ENCODE measurements at regions not wholly inside any gene's neighbourhood (a gene's known extent, or its start where the extent isn't known, plus 50 kb on each side); places are given as distances from the start of the nearest gene placed in this dataset.

- Histone ChIP-seq H3K36me3 (ENCODE audit: control insufficient read depth in 2 of 2, extremely low read depth in 1 of 2, insufficient read depth in 2 of 2, low read length in 2 of 2) (no peaks in the 10 kb centered on the region), H3K4me1 (ENCODE audit: control insufficient read depth, extremely low read depth, insufficient read depth, low read length) (no peaks in the 10 kb centered on the region), H3K79me2 (ENCODE audit: control insufficient read depth, insufficient read depth, low read length) (no peaks in the 10 kb centered on the region), H3K4me2 (ENCODE audit: insufficient read depth, low read length) (no peak overlapping the region), H3K27ac (ENCODE audit: insufficient read depth, low read depth, low read length) (no peak overlapping the region), H3K9me3 (replicated peaks; ENCODE audit: control insufficient read depth, insufficient read depth, low read length) (no peaks in the 10 kb centered on the region), H3K4me3 (replicated peaks in 1 of 3; ENCODE audit: insufficient read depth in 1 of 3, low read depth in 1 of 3, low read length in 3 of 3) (no peak overlapping the region), H2AFZ (ENCODE audit: low read depth, low read length) (no peak overlapping the region), H3K9ac (replicated peaks; ENCODE audit: extremely low read depth, insufficient read depth, low read length) (no peak overlapping the region), H4K20me1 (replicated peaks; ENCODE audit: control insufficient read depth, extremely low read depth, insufficient read depth, low read length) (no peaks in the 10 kb centered on the region), H3K27me3 (ENCODE audit: control insufficient read depth in 2 of 2, insufficient read depth in 2 of 2, low read length in 2 of 2) (peaks cover 0 to 1% of the 10 kb centered on the region in 2 experiments), H3K9me1 (replicated peaks; ENCODE audit: control insufficient read depth, extremely low read depth, insufficient read depth, low read length) (no peaks in the 10 kb centered on the region)
- FAIRE-seq (no peak), DNase-seq (ENCODE audit: low read depth, low spot score) (no peak)
- CTCF ChIA-PET = no interaction called here
- POLR2A ChIA-PET = interaction anchor here (0.5 kb wide), 1 partner anchor 112 kb away, joined by 4 read pairs; no protein-coding TSS in a partner anchor
- dilution Hi-C loops (cut with MboI; ENCODE audit: extremely low pct_ligation_motif_present, low sequenced_read_pairs) = no loop called here
- intact Hi-C loops (cut with micrococcal nuclease) = no loop called here
- no TSS peak for BruUV-seq (replicated peaks)
- no peak for TF ChIP-seq GATA2 (IDR thresholded peaks at IDR 0.05; ENCODE audit: insufficient read depth, insufficient read length, low read depth, low read length)
- no peak for TF ChIP-seq POLR2AphosphoS5 (IDR thresholded peaks at IDR 0.05; ENCODE audit: insufficient read depth, low read depth, low read length)
Measured at GRCh38 chr17:79205688-79206205, 131.1 kb downstream of the ENGASE start.

GRCh38 chr17:79204261-79204660, 129.6 kb downstream of the ENGASE start:
- Histone ChIP-seq H3K27ac (ENCODE audit: insufficient read depth, low read depth, low read length) (no peak overlapping the region), H3K4me3 (replicated peaks in 1 of 3; ENCODE audit: insufficient read depth in 1 of 3, low read depth in 1 of 3, low read length in 3 of 3) (no peak overlapping the region), H3K4me1 (ENCODE audit: control insufficient read depth, extremely low read depth, insufficient read depth, low read length) (no peaks in the 10 kb centered on the region), H3K9ac (replicated peaks; ENCODE audit: extremely low read depth, insufficient read depth, low read length) (no peak overlapping the region), H3K9me3 (replicated peaks; ENCODE audit: control insufficient read depth, insufficient read depth, low read length) (no peaks in the 10 kb centered on the region), H3K36me3 (ENCODE audit: control insufficient read depth in 2 of 2, extremely low read depth in 1 of 2, insufficient read depth in 2 of 2, low read length in 2 of 2) (no peaks in the 10 kb centered on the region), H3K4me2 (ENCODE audit: insufficient read depth, low read length) (no peak overlapping the region), H4K20me1 (replicated peaks; ENCODE audit: control insufficient read depth, extremely low read depth, insufficient read depth, low read length) (no peaks in the 10 kb centered on the region), H3K79me2 (ENCODE audit: control insufficient read depth, insufficient read depth, low read length) (no peaks in the 10 kb centered on the region), H3K9me1 (replicated peaks; ENCODE audit: control insufficient read depth, extremely low read depth, insufficient read depth, low read length) (no peaks in the 10 kb centered on the region), H2AFZ (ENCODE audit: low read depth, low read length) (no peak overlapping the region), H3K27me3 (ENCODE audit: control insufficient read depth in 2 of 2, insufficient read depth in 2 of 2, low read length in 2 of 2) (peaks cover 0 to 1% of the 10 kb centered on the region in 2 experiments)
- BruUV-seq (replicated peaks) = no TSS peak
- ChIA-PET CTCF (no interaction called here), POLR2A (no interaction called here)
- intact Hi-C loops (cut with micrococcal nuclease) (no loop called here), dilution Hi-C loops (cut with MboI; ENCODE audit: extremely low pct_ligation_motif_present, low sequenced_read_pairs) (no loop called here)
- TF ChIP-seq EZH2 (IDR thresholded peaks at IDR 0.05; ENCODE audit: borderline replicate concordance, low read depth, low read length, severe bottlenecking) = no peak
- TF ChIP-seq GATA2 (IDR thresholded peaks at IDR 0.05; ENCODE audit: insufficient read depth, insufficient read length, low read depth, low read length) = no peak
- no peak for TF ChIP-seq POLR2AphosphoS5 (IDR thresholded peaks at IDR 0.05; ENCODE audit: insufficient read depth, low read depth, low read length)
- no peak for TF ChIP-seq JUN (IDR thresholded peaks at IDR 0.05; ENCODE audit: borderline replicate concordance, insufficient read depth, insufficient read length, low read depth)
- TF ChIP-seq, protein P1, sequence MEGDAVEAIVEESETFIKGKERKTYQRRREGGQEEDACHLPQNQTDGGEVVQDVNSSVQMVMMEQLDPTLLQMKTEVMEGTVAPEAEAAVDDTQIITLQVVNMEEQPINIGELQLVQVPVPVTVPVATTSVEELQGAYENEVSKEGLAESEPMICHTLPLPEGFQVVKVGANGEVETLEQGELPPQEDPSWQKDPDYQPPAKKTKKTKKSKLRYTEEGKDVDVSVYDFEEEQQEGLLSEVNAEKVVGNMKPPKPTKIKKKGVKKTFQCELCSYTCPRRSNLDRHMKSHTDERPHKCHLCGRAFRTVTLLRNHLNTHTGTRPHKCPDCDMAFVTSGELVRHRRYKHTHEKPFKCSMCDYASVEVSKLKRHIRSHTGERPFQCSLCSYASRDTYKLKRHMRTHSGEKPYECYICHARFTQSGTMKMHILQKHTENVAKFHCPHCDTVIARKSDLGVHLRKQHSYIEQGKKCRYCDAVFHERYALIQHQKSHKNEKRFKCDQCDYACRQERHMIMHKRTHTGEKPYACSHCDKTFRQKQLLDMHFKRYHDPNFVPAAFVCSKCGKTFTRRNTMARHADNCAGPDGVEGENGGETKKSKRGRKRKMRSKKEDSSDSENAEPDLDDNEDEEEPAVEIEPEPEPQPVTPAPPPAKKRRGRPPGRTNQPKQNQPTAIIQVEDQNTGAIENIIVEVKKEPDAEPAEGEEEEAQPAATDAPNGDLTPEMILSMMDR (IDR thresholded peaks at IDR 0.05; ENCODE audit: extremely low read depth in 1 of 2, insufficient read depth in 1 of 2, low read depth in 1 of 2, low read length in 2 of 2) = no peak
- no peak for TF ChIP-seq MYC (IDR thresholded peaks at IDR 0.05; ENCODE audit: low read depth, low read length)
- TF ChIP-seq POLR2A (IDR thresholded peaks at IDR 0.05; ENCODE audit: low read depth, low read length) = no peak
- FAIRE-seq (no peak), DNase-seq (ENCODE audit: low read depth, low spot score) (no peak)
